ENCODE measurements at regions not wholly inside any gene's neighbourhood (a gene's known extent, or its start where the extent isn't known, plus 50 kb on each side); places are given as distances from the start of the nearest gene placed in this dataset.

GRCh38 chrX:45794995-45795337, 594.3 kb upstream of the DIPK2B start:
- no peak for DNase-seq (ENCODE audit: low spot score)
- Histone ChIP-seq H3K27ac (no peak overlapping the region), H3K4me3 (no peak overlapping the region)
- TF ChIP-seq CTCF (IDR thresholded peaks at IDR 0.05), result no peak

DNA sequence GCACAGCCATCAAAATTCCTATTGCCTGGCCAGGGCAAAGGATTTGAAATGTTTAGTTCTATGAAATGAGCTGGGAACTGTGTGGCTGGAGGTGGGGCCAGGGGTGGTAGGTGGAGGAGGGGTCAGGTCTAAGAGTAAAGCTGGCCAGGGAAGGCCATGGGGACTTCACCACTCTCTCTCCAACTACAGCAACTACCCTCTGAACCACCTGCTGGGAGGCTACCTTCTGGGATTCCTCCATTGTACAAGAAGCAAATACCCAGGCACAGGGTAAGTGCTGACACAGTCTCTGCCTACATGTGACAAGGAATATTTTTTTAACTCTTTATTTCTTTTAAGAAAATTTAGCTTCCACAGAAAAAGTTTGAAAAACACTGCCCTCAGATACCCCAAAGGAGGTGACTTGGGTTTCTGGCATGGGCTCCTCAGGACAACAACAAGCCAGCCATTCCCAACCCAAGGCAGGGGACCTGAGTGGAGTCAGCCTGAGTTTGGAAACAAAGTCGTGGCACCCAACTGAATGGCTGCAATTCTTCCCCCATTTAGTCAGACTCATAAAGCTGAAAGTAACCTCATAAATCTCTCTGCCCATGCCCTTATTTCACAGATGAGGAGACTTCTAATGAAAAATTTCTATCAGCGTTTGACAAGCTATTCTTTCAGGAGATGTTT, 593.8 kb upstream of the DIPK2B start:
- no peak for TF ChIP-seq CTCF (IDR thresholded peaks at IDR 0.05)
- Histone ChIP-seq H3K27ac (no peak overlapping the region), H3K4me3 (no peak overlapping the region)
- DNase-seq (ENCODE audit: low spot score), result no peak

GRCh38 chrX:45788941-45789348, 588.3 kb upstream of the DIPK2B start:
- no peak overlapping the region for H3K4me3 ChIP-seq
- TF ChIP-seq CTCF (IDR thresholded peaks at IDR 0.05), result no peak
- H3K27ac ChIP-seq, result no peak overlapping the region
- no peak for DNase-seq (ENCODE audit: low spot score)

DNA sequence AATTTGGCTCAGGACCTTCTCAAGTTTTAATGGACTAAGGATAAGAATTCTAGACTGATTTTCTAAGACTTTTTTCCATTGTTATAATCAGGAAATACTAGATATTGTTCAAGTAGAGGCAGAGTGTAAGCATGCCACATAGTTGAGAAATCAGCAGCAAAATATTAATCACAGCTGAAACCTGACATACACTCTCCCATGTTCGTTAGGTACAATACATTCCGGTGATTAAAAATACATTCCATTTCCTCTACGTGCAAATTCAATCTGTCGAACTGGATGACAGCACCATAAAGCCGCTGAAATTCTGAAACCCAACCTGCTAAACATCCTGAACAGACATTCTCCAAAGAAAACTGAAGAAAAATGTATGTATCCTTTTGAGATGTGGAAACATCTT, 587.6 kb upstream of the DIPK2B start:
- H3K4me3 ChIP-seq, result no peak overlapping the region
- no peak for DNase-seq (ENCODE audit: low spot score)
- H3K27ac ChIP-seq, result no peak overlapping the region
- no peak for TF ChIP-seq CTCF (IDR thresholded peaks at IDR 0.05)

DNA sequence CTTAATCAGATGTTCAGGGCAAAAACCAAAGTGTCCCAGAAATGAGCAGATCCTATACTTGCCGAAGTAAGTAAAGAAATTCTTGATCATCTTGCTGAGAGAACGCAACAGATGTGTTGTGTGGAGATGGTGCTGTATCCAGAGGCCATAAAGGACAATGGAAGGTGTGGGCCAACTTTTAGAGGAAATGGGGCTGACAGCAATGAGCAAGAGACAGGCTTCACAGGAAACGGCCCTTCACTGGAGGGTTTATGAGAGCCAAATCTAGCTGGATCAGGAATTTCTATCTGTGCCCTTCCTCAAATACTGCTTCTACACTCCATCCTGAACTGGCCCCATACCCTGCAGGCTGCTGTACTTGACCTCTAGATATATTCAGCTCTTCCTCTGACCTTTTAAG, 583.9 kb upstream of the DIPK2B start:
- no peak for DNase-seq (ENCODE audit: low spot score)
- Histone ChIP-seq H3K27ac (no peak overlapping the region), H3K4me3 (no peak overlapping the region)
- TF ChIP-seq CTCF (IDR thresholded peaks at IDR 0.05), result no peak

DNA sequence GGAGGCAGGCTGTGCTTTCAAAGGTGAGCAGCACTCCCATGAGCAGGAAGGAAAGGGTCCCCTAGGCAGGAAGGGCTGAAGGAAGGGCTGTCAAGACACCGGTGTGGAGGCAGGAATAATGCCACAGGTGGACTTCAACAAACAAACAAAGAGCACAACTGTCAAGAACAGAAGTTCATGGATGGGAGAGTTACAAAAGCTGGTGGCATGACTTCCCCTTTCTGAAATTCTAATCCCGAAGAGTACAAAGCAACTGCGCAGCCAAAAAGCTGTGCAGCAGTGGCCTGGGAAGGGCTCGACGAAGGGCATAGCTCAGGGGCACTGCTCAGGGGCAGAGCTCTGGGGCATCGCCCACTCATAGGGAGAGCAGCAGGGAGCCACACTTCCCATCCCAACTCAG, 582.3 kb upstream of the DIPK2B start:
- Histone ChIP-seq H3K27ac (no peak overlapping the region), H3K4me3 (no peak overlapping the region)
- DNase-seq (ENCODE audit: low spot score), result no peak
- TF ChIP-seq CTCF (IDR thresholded peaks at IDR 0.05), result no peak

DNA sequence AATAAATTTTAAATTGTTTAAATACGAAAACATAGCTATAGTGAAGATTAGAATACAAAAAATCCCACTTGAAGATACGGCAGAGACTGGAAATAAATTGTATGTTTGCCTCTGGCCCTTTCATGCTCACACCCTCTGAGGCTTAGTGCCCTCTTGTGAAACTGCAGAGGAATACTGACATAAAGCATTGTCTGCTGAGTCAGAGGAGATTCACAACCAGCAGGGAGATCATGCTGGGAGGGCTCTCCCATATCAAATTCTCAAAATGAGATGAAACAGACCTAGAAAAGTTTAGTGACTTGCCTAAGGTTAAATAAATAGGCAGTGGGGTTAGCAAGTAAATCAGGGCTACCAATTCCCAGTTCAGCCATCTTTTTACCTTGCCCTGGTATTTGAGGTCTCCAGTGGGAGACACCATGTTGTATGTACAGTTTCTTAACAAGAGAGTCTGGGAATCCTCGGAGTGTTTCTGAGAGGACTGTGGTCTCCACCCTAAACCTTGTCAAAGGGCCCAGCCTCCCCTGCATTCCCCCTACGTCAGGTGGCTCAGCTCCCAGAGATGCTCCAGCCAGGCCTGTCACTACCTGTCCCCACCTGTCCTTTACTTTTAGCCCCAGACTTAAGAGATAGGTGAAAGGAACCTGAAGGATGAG, 581.4 kb upstream of the DIPK2B start:
- Histone ChIP-seq H3K27ac (no peak overlapping the region), H3K4me3 (no peak overlapping the region)
- DNase-seq (ENCODE audit: low spot score), result no peak
- TF ChIP-seq CTCF (IDR thresholded peaks at IDR 0.05), result no peak

All from coronary artery (tissue), 2 donors.